GM19467 (cell line): ENCODE measurements at regions not wholly inside any gene's neighbourhood (a gene's known extent, or its start where the extent isn't known, plus 50 kb on each side); places are given as distances from the start of the nearest gene placed in this dataset.
"Not testable (repeated sequence)": the region's sequence is repeated elsewhere in the genome, so short reads cannot be mapped to it uniquely, and the experiment has no call there.

Experiments
- ATAC-seq: cut with Tn5 transposase; IDR thresholded peaks from one replicate; pipeline ENCODE4 v1.9.1; 2021; ENCODE audit warnings: mild to moderate bottlenecking, moderate library complexity; ENCODE audit not compliant: unreplicated experiment

GRCh38 chr7:11221984-11222383 is 248.3 kb downstream of the PHF14 start:
- ATAC-seq, result no peak

GRCh38 chr7:11224535-11224934 is 250.9 kb downstream of the PHF14 start:
- ATAC-seq, result no peak

GRCh38 chr7:11228515-11228914 is 254.8 kb downstream of the PHF14 start:
- ATAC-seq, result no peak

- ATAC-seq, result no peak
These were observed 257.5 kb downstream of the PHF14 start for GRCh38 chr7:11231190-11231589.

- no peak for ATAC-seq
These were observed 258.8 kb downstream of the PHF14 start for GRCh38 chr7:11232462-11232861.

- no peak for ATAC-seq
These were observed 260.2 kb downstream of the PHF14 start for GRCh38 chr7:11233871-11234270.

- ATAC-seq, result no peak
These were observed 261.8 kb downstream of the PHF14 start for GRCh38 chr7:11235491-11235890.

GRCh38 chr7:11236680-11237079 is 263.0 kb downstream of the PHF14 start:
- ATAC-seq, result no peak

- no peak for ATAC-seq
These were observed 264.1 kb downstream of the PHF14 start for GRCh38 chr7:11237742-11238141.

- no peak for ATAC-seq
These were observed 265.6 kb downstream of the PHF14 start for GRCh38 chr7:11239316-11239715.

- no peak for ATAC-seq
These were observed 270.1 kb downstream of the PHF14 start for GRCh38 chr7:11243739-11244138.

- ATAC-seq, result no peak
These were observed 270.5 kb downstream of the PHF14 start for GRCh38 chr7:11244149-11244548.

GRCh38 chr7:11247545-11247944 is 273.9 kb downstream of the PHF14 start:
- no peak for ATAC-seq

- ATAC-seq, result no peak
These were observed 277.8 kb downstream of the PHF14 start for GRCh38 chr7:11251436-11251835.

GRCh38 chr7:11252011-11252607 is 278.4 kb downstream of the PHF14 start:
- ATAC-seq, result no peak

- no peak for ATAC-seq
These were observed 279.1 kb downstream of the PHF14 start for GRCh38 chr7:11252705-11253272.

GRCh38 chr7:11256501-11256900 is 282.8 kb downstream of the PHF14 start:
- ATAC-seq, result no peak

GRCh38 chr7:11261470-11261869 is 287.8 kb downstream of the PHF14 start:
- ATAC-seq, result no peak

- no peak for ATAC-seq
These were observed 292.4 kb downstream of the PHF14 start for GRCh38 chr7:11266101-11266500.

- no peak for ATAC-seq
These were observed 298.7 kb downstream of the PHF14 start for GRCh38 chr7:11272352-11272751.

- no peak for ATAC-seq
These were observed 300.4 kb downstream of the PHF14 start for GRCh38 chr7:11274074-11274473.

GRCh38 chr7:11281953-11282352 is 308.3 kb downstream of the PHF14 start:
- ATAC-seq, result no peak

- ATAC-seq, result not testable (repeated sequence)
These were observed 309.9 kb downstream of the PHF14 start for GRCh38 chr7:11283584-11283983.
